Neuronal stem cell (in vitro differentiated cells): ENCODE measurements at regions not wholly inside any gene's neighbourhood (a gene's known extent, or its start where the extent isn't known, plus 50 kb on each side); places are given as distances from the start of the nearest gene placed in this dataset.
A peak's percentile ranks its signal among the peaks of the same experiment; 100 is the strongest.

Experiments
- DNase-seq: peaks from one replicate; pipeline ENCODE4 v3.0.0-alpha.2; 2013; ENCODE audit warnings: low spot score
- H2AFZ ChIP-seq: one replicate; pipeline ENCODE4 v1.6.1; 2013; ENCODE audit warnings: mild to moderate bottlenecking, low read length, inconsistent platforms
- H2AK5ac ChIP-seq: 2 replicates; pipeline ENCODE4 v1.6.1; 2013; ENCODE audit warnings: low read depth, mild to moderate bottlenecking, inconsistent platforms, low read length, moderate library complexity, mixed read lengths
- H2BK120ac ChIP-seq: 2 replicates; pipeline ENCODE4 v1.6.1; 2013; ENCODE audit warnings: low read depth, mild to moderate bottlenecking, inconsistent platforms, low read length, moderate library complexity, mixed read lengths
- H2BK12ac ChIP-seq: one replicate; pipeline ENCODE4 v1.6.1; 2013; ENCODE audit warnings: low read length, inconsistent platforms
- H2BK15ac ChIP-seq: 2 replicates; pipeline ENCODE4 v1.6.1; 2013; ENCODE audit warnings: mild to moderate bottlenecking, low read length, inconsistent platforms, mixed read lengths
- H2BK5ac ChIP-seq: one replicate; pipeline ENCODE4 v1.6.1; 2013; ENCODE audit warnings: inconsistent platforms, mild to moderate bottlenecking, low read length, moderate library complexity
- H3K14ac ChIP-seq: one replicate; pipeline ENCODE4 v1.6.1; 2013; ENCODE audit warnings: low read length, inconsistent platforms
- H3K18ac ChIP-seq: 2 replicates; pipeline ENCODE4 v1.6.1; 2013; ENCODE audit warnings: low read length, inconsistent platforms
- H3K23ac ChIP-seq: 2 replicates; pipeline ENCODE4 v1.6.1; 2013; ENCODE audit warnings: low read depth, mild to moderate bottlenecking, mixed read lengths, low read length, inconsistent platforms; ENCODE audit not compliant: poor library complexity
- H3K27ac ChIP-seq: replicated peaks from 3 replicates; pipeline ENCODE4 v1.5.1; 2013; ENCODE audit warnings: low read length, inconsistent platforms
- H3K27me3 ChIP-seq, 3 experiments: 2 replicates each; pipeline ENCODE4 v1.6.1; 2013; ENCODE audit warnings: low read length in 3 of 3, mild to moderate bottlenecking in 2 of 3, inconsistent platforms in 1 of 3, low read depth in 1 of 3, mixed read lengths in 1 of 3, moderate library complexity in 1 of 3; ENCODE audit not compliant: control insufficient read depth in 3 of 3, insufficient read depth in 3 of 3
- H3K36me3 ChIP-seq, 2 donors: replicated peaks in 1 of 2; 2 replicates each; pipeline ENCODE4 v1.6.1; 2013; ENCODE audit warnings: low read length in 2 of 2; ENCODE audit not compliant: control insufficient read depth in 2 of 2, insufficient read depth in 2 of 2
- H3K4ac ChIP-seq: 2 replicates; pipeline ENCODE4 v1.6.1; 2013; ENCODE audit warnings: inconsistent platforms, mild to moderate bottlenecking, low read length, moderate library complexity
- H3K4me1 ChIP-seq, 2 donors: 1 replicate in 1 of 2; 2 replicates in 1 of 2; pipeline ENCODE4 v1.6.1; 2013; ENCODE audit warnings: low read length in 2 of 2, low read depth in 1 of 2; ENCODE audit not compliant: control insufficient read depth in 2 of 2, insufficient read depth in 1 of 2
- H3K4me2 ChIP-seq: one replicate; pipeline ENCODE4 v1.6.1; 2013; ENCODE audit warnings: mild to moderate bottlenecking, low read length, inconsistent platforms; ENCODE audit not compliant: insufficient read depth, poor library complexity, severe bottlenecking
- H3K4me3 ChIP-seq, 2 donors: 2 replicates each; pipeline ENCODE4 v1.5.1; 2013; ENCODE audit warnings: low read length in 2 of 2, mild to moderate bottlenecking in 2 of 2, inconsistent platforms in 1 of 2, moderate library complexity in 1 of 2
- H3K79me1 ChIP-seq: one replicate; pipeline ENCODE4 v1.6.1; 2013; ENCODE audit warnings: low read depth, mild to moderate bottlenecking, inconsistent platforms, low read length, moderate library complexity
- H3K9ac ChIP-seq: one replicate; pipeline ENCODE4 v1.6.1; 2013; ENCODE audit warnings: mild to moderate bottlenecking, low read depth, low read length, inconsistent platforms; ENCODE audit not compliant: poor library complexity
- H3K9me3 ChIP-seq, 2 donors: replicated peaks in 1 of 2; 2 replicates each; pipeline versions ENCODE3 to v1.6.1; 2013; ENCODE audit warnings: low read length in 2 of 2, mild to moderate bottlenecking in 2 of 2, inconsistent platforms in 1 of 2, low read depth in 1 of 2, mixed read lengths in 1 of 2, moderate library complexity in 1 of 2; ENCODE audit not compliant: control insufficient read depth in 2 of 2, insufficient read depth in 1 of 2
- H4K8ac ChIP-seq: one replicate; pipeline ENCODE4 v1.6.1; 2013; ENCODE audit warnings: low read depth, mild to moderate bottlenecking, inconsistent platforms, low read length, moderate library complexity
- H4K91ac ChIP-seq: one replicate; pipeline ENCODE4 v1.6.1; 2013; ENCODE audit warnings: low read length, low read depth, mild to moderate bottlenecking, inconsistent platforms; ENCODE audit not compliant: poor library complexity
- WGBS, 2 donors: extraction: QIAGEN DNeasy Blood & Tissue Kit; methylation state at CpG; one replicate each; pipeline ENCODE4 v1.1.7; 2013; ENCODE audit warnings: missing lambda C conversion rate in 2 of 2, mixed read lengths in 1 of 2; ENCODE audit not compliant: insufficient read length in 2 of 2, insufficient replicate concordance in 1 of 2; ENCODE audit errors: extremely low coverage in 2 of 2; 5-methylcytosine and 5-hydroxymethylcytosine counted together

DNA sequence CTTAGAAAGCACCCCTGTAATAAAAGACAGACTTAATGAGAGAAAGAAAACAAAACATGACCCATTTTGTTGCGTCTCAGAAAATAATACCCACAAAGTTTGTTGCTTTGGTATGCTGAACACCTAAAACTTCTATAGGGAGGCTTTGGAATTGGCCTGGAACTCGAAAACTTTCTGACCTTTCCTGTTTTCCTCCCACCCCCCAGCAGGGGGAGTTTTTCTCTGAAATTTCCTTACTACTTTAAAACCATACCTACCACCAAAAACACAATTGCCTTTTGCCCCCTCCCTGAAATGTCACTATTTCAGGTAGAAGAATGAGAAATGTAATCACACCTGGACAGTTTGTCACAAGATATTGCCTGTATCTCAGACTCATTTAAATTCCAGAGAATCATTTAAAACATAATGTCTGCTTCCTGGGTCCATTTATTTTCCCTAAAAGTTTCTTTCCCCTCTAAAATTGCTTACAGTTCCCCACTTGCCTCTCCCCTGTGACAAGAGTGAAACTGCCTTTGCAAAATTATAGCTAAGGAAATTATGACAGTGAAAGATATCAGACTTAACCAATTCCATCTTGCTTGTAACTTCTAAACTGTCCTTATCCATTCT, 2700.2 kb downstream of the PCDH9 start:
- H3K14ac ChIP-seq = no peak overlapping the region
- no peak overlapping the region for H2AFZ ChIP-seq
- no peak overlapping the region for H2BK120ac ChIP-seq
- no peak overlapping the region for H3K18ac ChIP-seq
- H2BK12ac ChIP-seq = no peak overlapping the region
- no peak overlapping the region for H4K91ac ChIP-seq
- WGBS, 2 donors = no CpG with 5 or more reads among the region's 2 CpGs
- no peaks in the 10 kb centered on the region for H3K79me1 ChIP-seq
- no peak overlapping the region for H3K23ac ChIP-seq
- no peaks in the 10 kb centered on the region for H3K9me3 ChIP-seq
- H2AK5ac ChIP-seq = no peak overlapping the region
- no peak overlapping the region for H3K4me3 ChIP-seq
- no peak overlapping the region for H4K8ac ChIP-seq
- no peak overlapping the region for H2BK15ac ChIP-seq
- H3K4me1 ChIP-seq = no peaks in the 10 kb centered on the region
- no peak overlapping the region for H2BK5ac ChIP-seq
- no peak overlapping the region for H3K9ac ChIP-seq
- no peak overlapping the region for H3K4me2 ChIP-seq
- H3K4ac ChIP-seq = no peak overlapping the region
- no peaks in the 10 kb centered on the region for H3K36me3 ChIP-seq
- H3K27ac ChIP-seq = no peak overlapping the region
- no peak for DNase-seq
- H3K27me3 ChIP-seq = no peaks in the 10 kb centered on the region

- H4K8ac ChIP-seq = no peak overlapping the region
- no peak for DNase-seq
- H3K14ac ChIP-seq = no peak overlapping the region
- no peak overlapping the region for H3K4me3 ChIP-seq
- no peaks in the 10 kb centered on the region for H3K4me1 ChIP-seq
- no peak overlapping the region for H2BK15ac ChIP-seq
- H3K27me3 ChIP-seq = no peaks in the 10 kb centered on the region
- H3K9ac ChIP-seq = no peak overlapping the region
- H3K4me2 ChIP-seq = no peak overlapping the region
- H3K79me1 ChIP-seq = no peaks in the 10 kb centered on the region
- no peak overlapping the region for H2BK5ac ChIP-seq
- H3K23ac ChIP-seq = no peak overlapping the region
- no CpG with 5 or more reads among the region's 1 CpG for WGBS, 2 donors
- no peak overlapping the region for H2BK12ac ChIP-seq
- H4K91ac ChIP-seq = no peak overlapping the region
- H3K4ac ChIP-seq = no peak overlapping the region
- no peak overlapping the region for H2BK120ac ChIP-seq
- no peaks in the 10 kb centered on the region for H3K9me3 ChIP-seq
- H3K18ac ChIP-seq = no peak overlapping the region
- peak overlapping the region; percentile 11 for H2AFZ ChIP-seq
- no peaks in the 10 kb centered on the region for H3K36me3 ChIP-seq
- no peak overlapping the region for H2AK5ac ChIP-seq
- no peak overlapping the region for H3K27ac ChIP-seq
Measured at GRCh38 chr13:64528838-64529237, 2701.3 kb downstream of the PCDH9 start.

GRCh38 chr13:64527561-64527960, 2702.6 kb downstream of the PCDH9 start:
- no peak overlapping the region for H2BK15ac ChIP-seq
- no peak for DNase-seq
- no peak overlapping the region for H3K23ac ChIP-seq
- no peaks in the 10 kb centered on the region for H3K4me1 ChIP-seq
- H3K79me1 ChIP-seq = no peaks in the 10 kb centered on the region
- H3K14ac ChIP-seq = no peak overlapping the region
- H3K4ac ChIP-seq = no peak overlapping the region
- no peak overlapping the region for H3K18ac ChIP-seq
- H2AFZ ChIP-seq = no peak overlapping the region
- H4K8ac ChIP-seq = no peak overlapping the region
- H3K27ac ChIP-seq = no peak overlapping the region
- no peaks in the 10 kb centered on the region for H3K9me3 ChIP-seq
- H2AK5ac ChIP-seq = no peak overlapping the region
- no peak overlapping the region for H2BK120ac ChIP-seq
- H2BK5ac ChIP-seq = no peak overlapping the region
- no peak overlapping the region for H2BK12ac ChIP-seq
- H4K91ac ChIP-seq = no peak overlapping the region
- no peak overlapping the region for H3K4me2 ChIP-seq
- H3K4me3 ChIP-seq = no peak overlapping the region
- H3K9ac ChIP-seq = no peak overlapping the region
- no peaks in the 10 kb centered on the region for H3K27me3 ChIP-seq
- no CpG with 5 or more reads among the region's 2 CpGs for WGBS, 2 donors
- no peaks in the 10 kb centered on the region for H3K36me3 ChIP-seq

- Histone ChIP-seq H2AFZ (no peak overlapping the region), H3K4ac (no peak overlapping the region), H3K36me3 (no peaks in the 10 kb centered on the region), H3K18ac (no peak overlapping the region), H3K9me3 (peaks cover 0 to 2% of the 10 kb centered on the region in 2 donors), H3K27ac (no peak overlapping the region), H4K91ac (no peak overlapping the region), H2AK5ac (no peak overlapping the region), H3K4me2 (no peak overlapping the region), H2BK5ac (no peak overlapping the region), H3K4me3 (no peak overlapping the region), H3K14ac (no peak overlapping the region), H3K9ac (no peak overlapping the region), H2BK120ac (no peak overlapping the region), H4K8ac (no peak overlapping the region), H2BK15ac (no peak overlapping the region), H3K79me1 (no peaks in the 10 kb centered on the region), H2BK12ac (no peak overlapping the region), H3K4me1 (no peaks in the 10 kb centered on the region), H3K27me3 (no peaks in the 10 kb centered on the region), H3K23ac (no peak overlapping the region)
- DNase-seq = no peak
- WGBS, 2 donors = no CpG with 5 or more reads among the region's 15 CpGs
Measured at GRCh38 chr13:64525687-64526086, 2704.4 kb downstream of the PCDH9 start.
